GM18499 (cell line): ENCODE measurements at regions not wholly inside any gene's neighbourhood (a gene's known extent, or its start where the extent isn't known, plus 50 kb on each side); places are given as distances from the start of the nearest gene placed in this dataset.

Experiments used
- ATAC-seq: cut with Tn5 transposase; IDR thresholded peaks from one replicate; pipeline ENCODE4 v1.9.1; 2021; ENCODE audit warnings: moderate number of reproducible peaks; ENCODE audit not compliant: insufficient read depth, unreplicated experiment

- ATAC-seq: no peak
Observed at GRCh38 chr7:132072873-132073272, 503.4 kb downstream of the PLXNA4 start.

DNA sequence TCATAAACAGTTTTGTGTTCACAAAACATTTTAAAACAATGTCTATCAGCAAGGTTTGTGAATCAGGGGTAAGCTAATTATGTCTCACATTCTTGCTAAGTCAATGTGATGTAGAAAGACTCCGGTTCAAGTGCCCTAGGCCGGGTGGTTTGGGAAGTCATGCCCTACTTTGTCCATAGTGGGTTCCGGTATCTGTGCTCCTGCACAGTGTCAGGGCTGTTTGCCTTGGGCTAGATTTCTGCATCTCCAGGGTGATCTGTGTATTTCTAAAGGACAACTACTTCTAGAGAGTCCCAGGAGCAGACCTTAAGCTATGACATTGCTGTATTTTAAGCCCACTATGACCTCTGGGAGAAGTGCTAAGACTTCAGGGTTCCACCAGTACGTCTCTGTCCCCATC lies 504.1 kb downstream of the PLXNA4 start:
- ATAC-seq: no peak

- no peak for ATAC-seq
Observed at GRCh38 chr7:132069306-132069705, 507.0 kb downstream of the PLXNA4 start.

GRCh38 chr7:132066761-132067171 lies 509.5 kb downstream of the PLXNA4 start:
- no peak for ATAC-seq

GRCh38 chr7:132065989-132066603 lies 509.7 kb upstream of the PODXL start:
- no peak for ATAC-seq

- ATAC-seq: no peak
Observed at GRCh38 chr7:132065193-132065988, 509.0 kb upstream of the PODXL start.

DNA sequence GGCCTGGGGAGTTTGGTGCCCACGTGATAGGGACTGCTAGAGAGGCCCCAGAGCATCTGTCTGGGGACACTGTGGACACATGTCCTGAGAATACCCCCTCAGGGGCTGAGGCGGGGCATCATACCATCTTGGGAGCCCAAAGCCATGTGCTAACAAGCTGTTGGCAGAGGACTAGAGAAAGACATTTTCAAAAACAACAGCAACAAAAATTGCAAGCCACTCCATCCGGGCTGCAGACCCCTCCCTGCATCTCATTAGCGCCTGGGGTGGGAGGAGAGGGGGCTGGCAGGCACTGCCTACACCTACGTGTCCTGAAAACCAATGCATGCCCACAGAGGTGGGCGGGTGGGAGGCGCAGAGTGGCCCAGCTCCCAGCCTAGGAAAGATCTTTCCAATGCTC lies 507.4 kb upstream of the PODXL start:
- no peak for ATAC-seq

DNA sequence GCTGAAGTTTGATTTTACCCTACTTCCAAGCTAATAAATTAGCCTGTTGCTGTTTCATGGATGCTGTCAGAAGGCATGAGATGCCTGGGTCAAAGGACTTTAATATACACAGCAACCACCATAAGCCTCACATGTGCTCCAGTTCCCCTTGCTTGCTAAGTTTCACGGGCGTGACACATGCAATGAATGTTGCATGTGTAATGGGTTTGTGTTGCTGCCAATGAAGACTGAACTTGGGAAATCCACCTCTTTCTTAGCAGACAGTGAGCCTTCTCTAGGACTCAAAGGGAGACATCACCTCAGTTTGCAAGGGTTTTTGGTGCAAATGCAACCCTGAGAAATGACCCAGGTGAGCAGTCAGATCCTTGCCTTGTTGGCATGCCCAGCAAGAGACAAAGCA lies 505.5 kb upstream of the PODXL start:
- ATAC-seq: no peak

- ATAC-seq: peak; percentile 92
Observed at GRCh38 chr7:132059141-132059540, 502.7 kb upstream of the PODXL start.

GRCh38 chr7:132055336-132056120 lies 499.1 kb upstream of the PODXL start:
- ATAC-seq: no peak

- ATAC-seq: no peak
Observed at GRCh38 chr7:132053871-132054270, 497.4 kb upstream of the PODXL start.

- no peak for ATAC-seq
Observed at GRCh38 chr7:132051311-132051710, 494.9 kb upstream of the PODXL start.

- no peak for ATAC-seq
Observed at GRCh38 chr7:132049462-132050304, 493.3 kb upstream of the PODXL start.

DNA sequence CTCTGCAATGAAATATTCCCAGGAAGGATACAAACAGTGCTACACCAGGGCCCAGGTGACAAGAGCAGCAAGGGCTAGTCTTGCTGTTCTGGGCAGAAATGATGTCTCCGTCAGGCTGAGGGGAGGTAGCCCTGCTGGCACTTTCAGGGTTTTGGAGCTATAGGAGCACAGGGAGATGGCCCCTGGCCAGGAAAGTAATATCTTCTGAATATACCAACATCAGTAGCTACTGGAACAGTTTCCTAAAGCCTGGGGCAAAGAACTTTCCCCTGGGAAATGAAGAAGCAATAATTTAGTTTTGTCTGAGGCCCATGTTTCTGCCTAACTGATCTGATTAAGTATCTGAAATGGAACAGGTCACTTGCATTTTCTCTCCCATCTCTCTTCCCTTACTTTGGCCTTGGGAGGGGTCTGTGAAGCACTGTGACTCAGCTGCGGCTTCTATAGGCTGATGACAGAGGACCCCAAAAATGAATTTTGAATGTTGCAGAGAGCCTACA lies 489.1 kb upstream of the PODXL start:
- ATAC-seq: no peak

- no peak for ATAC-seq
Observed at GRCh38 chr7:132045002-132045401, 488.6 kb upstream of the PODXL start.

GRCh38 chr7:132044247-132044646 lies 487.8 kb upstream of the PODXL start:
- ATAC-seq: no peak

DNA sequence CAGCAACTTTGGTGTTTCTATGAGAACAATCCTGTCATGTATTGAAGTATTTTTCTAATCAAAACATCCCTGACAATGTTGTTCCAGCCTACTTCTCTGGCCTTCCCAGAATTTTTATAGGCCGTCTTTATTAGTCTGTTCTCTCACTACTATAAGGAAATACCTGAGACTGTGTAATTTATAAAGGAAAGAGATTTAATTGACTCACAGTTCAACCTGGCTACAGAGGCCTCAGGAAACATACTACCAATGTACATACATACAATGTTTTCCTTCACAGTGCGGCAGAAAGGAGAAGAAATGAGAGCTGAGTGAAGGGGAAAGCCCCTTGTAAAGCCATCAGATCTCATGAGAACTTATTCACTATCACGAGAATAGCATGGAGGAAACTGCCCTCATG lies 484.7 kb upstream of the PODXL start:
- ATAC-seq: no peak

DNA sequence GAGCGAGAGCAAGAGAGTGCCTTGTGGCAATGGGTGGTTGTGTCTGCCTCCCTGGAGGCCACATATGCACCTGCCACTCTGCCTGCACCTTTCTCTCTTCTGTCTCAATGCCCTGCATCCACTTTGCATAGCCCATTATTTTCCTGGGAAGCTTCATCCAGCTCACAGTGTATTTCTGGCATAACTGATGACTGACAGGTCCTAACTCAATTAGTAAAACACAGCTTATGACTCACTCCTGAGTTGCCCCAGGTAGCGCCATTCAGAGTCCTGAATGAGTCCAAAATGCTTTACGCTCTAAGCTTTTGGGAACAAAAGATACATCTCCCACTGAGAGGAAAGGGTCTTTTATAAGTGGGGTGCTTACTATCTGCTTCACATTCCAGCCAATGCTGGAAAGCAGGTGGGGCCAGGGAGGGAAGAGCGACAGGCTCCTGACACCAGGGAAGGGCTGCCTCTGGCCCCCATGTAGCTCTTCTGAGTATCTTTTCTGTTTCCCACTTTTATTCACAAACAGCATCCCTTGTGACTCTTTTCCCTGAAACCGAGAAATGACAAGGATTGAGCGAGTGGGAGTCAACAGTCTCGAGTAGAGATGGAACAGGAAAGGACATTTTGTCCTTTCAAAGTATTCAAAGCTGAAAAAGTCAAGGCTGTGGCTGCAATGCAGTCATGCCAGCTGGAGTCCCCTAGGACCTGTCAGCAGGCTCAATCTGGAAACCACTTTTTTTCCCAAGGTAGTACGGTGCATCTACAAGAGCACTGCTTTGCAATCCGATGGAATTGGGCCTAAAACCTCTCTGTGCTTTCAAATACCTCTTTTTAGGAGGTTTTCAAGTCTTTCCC lies 479.3 kb upstream of the PODXL start:
- ATAC-seq: no peak

DNA sequence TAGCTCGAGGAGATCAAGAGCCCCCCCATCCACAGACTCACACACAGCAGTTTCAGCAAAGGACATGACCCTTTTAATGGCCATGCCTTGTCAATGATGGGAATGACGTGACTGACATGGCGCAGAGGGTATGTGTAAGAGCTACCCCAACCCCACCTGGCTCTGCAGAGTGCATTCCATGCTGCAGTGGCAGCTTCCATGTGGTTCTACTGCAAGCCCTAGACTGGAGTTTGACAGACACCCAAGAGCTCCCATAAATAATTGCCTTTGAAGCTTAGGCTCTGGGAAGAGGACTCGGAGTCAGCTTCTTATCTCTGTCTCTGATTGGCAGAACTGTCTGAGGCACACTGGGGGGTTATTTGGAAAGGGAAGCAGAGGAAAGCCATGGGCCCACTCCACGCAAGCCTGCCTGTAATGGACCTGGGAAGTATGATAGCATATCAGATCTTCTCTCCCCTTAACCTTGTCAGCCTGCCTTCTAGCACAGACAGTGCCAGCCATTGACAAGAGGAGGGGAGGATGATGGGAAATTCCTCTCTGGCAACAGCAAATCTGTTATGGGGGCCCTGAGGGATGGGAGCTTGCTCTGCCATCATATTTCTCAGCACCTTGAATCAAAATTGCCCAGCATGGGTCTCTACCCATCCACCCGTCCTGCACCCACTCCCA lies 478.5 kb upstream of the PODXL start:
- no peak for ATAC-seq
